Vagina (tissue), 2 donors: ENCODE measurements at regions not wholly inside any gene's neighbourhood (a gene's known extent, or its start where the extent isn't known, plus 50 kb on each side); places are given as distances from the start of the nearest gene placed in this dataset.

ENCODE experiments used
- POLR2A ChIP-seq, 2 donors: fragments of 450-650 bp; IDR thresholded peaks; one replicate each; pipeline ENCODE4 v1.6.1; 2017; ENCODE audit warnings: antibody characterized with exemption in 2 of 2, mild to moderate bottlenecking in 2 of 2, moderate library complexity in 2 of 2
- POLR2AphosphoS5 ChIP-seq, 2 donors: sonication (generic); formaldehyde crosslinking; IDR thresholded peaks; one replicate each; pipeline ENCODE4 v1.9.0; 2017; ENCODE audit warnings: antibody characterized with exemption in 2 of 2, mild to moderate bottlenecking in 2 of 2, low read depth in 1 of 2; ENCODE audit not compliant: insufficient read depth in 1 of 2
- TF ChIP-seq, protein P1 (sequence below), 3 experiments: fragments of 450-650 bp in 2 of 3; fragments of 200-600 bp in 1 of 3; sonication (generic) in 1 of 3; IDR thresholded peaks; one replicate each; pipeline ENCODE4 v1.5.1; 2017 to 2019; ENCODE audit warnings: antibody characterized with exemption in 3 of 3, mild to moderate bottlenecking in 2 of 3, moderate library complexity in 2 of 3

DNA sequence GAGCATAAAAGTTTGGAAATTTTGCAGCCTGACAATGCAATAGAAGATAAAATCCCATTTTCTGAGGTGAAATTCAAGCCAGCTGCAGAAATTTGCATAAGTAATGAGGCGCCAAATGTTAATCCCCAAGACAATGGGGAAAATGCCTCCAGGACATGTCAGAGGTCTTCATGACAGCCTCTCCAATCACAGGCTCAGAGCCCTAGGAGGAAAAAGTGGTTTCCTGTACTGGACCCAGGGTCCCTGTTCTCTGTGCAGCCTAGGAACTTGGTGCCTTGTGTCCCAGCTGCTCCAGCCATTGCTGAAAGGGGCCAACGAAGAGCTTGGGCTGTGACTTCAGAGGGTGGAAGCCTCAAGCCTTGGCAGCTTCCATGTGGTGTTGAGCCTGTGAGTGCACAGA is 1218.1 kb downstream of the GALC start:
- TF ChIP-seq, protein P1, sequence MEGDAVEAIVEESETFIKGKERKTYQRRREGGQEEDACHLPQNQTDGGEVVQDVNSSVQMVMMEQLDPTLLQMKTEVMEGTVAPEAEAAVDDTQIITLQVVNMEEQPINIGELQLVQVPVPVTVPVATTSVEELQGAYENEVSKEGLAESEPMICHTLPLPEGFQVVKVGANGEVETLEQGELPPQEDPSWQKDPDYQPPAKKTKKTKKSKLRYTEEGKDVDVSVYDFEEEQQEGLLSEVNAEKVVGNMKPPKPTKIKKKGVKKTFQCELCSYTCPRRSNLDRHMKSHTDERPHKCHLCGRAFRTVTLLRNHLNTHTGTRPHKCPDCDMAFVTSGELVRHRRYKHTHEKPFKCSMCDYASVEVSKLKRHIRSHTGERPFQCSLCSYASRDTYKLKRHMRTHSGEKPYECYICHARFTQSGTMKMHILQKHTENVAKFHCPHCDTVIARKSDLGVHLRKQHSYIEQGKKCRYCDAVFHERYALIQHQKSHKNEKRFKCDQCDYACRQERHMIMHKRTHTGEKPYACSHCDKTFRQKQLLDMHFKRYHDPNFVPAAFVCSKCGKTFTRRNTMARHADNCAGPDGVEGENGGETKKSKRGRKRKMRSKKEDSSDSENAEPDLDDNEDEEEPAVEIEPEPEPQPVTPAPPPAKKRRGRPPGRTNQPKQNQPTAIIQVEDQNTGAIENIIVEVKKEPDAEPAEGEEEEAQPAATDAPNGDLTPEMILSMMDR (IDR thresholded peaks at IDR 0.05) = no peak
- TF ChIP-seq POLR2A (IDR thresholded peaks at IDR 0.05) (no peak), POLR2AphosphoS5 (IDR thresholded peaks at IDR 0.05; ENCODE audit: insufficient read depth in 1 of 2, low read depth in 1 of 2) (no peak)
